NB4 (cell line): ENCODE measurements at regions not wholly inside any gene's neighbourhood (a gene's known extent, or its start where the extent isn't known, plus 50 kb on each side); places are given as distances from the start of the nearest gene placed in this dataset.

Experiments
- CTCF ChIP-seq: IDR thresholded peaks from one replicate; pipeline ENCODE4 v1.5.1; 2012; ENCODE audit warnings: low read depth, low read length
- MYC ChIP-seq: IDR thresholded peaks from 2 replicates; pipeline ENCODE4 v1.6.1; 2011; ENCODE audit warnings: low read depth, low read length

GRCh38 chr7:156091519-156092080 lies 279.3 kb upstream of the SHH start:
- TF ChIP-seq CTCF = no peak
- no peak for TF ChIP-seq MYC
